ENCODE measurements at regions not wholly inside any gene's neighbourhood (a gene's known extent, or its start where the extent isn't known, plus 50 kb on each side); places are given as distances from the start of the nearest gene placed in this dataset.

GRCh38 chr13:89916551-89916950 is 1430.9 kb upstream of the MIR17HG start:
- no peak for DNase-seq (ENCODE audit: extremely low read depth in 1 of 2, low read depth in 1 of 2)

- DNase-seq (ENCODE audit: extremely low read depth in 1 of 2, low read depth in 1 of 2), result no peak
These were observed 1427.0 kb upstream of the MIR17HG start for GRCh38 chr13:89920461-89920860.

- DNase-seq (ENCODE audit: extremely low read depth in 1 of 2, low read depth in 1 of 2), result no peak
These were observed 1424.4 kb upstream of the MIR17HG start for GRCh38 chr13:89923052-89923451.

- DNase-seq (ENCODE audit: extremely low read depth in 1 of 2, low read depth in 1 of 2), result no peak
These were observed 1423.8 kb upstream of the MIR17HG start for GRCh38 chr13:89923736-89924135.

- DNase-seq (ENCODE audit: extremely low read depth in 1 of 2, low read depth in 1 of 2), result no peak
These were observed 1422.4 kb upstream of the MIR17HG start for GRCh38 chr13:89925107-89925506.

- no peak for DNase-seq (ENCODE audit: extremely low read depth in 1 of 2, low read depth in 1 of 2)
These were observed 1416.6 kb upstream of the MIR17HG start for GRCh38 chr13:89930861-89931260.

GRCh38 chr13:89932902-89933301 is 1414.6 kb upstream of the MIR17HG start:
- DNase-seq (ENCODE audit: extremely low read depth in 1 of 2, low read depth in 1 of 2), result no peak

- no peak for DNase-seq (ENCODE audit: extremely low read depth in 1 of 2, low read depth in 1 of 2)
These were observed 1411.2 kb upstream of the MIR17HG start for GRCh38 chr13:89936256-89936655.

GRCh38 chr13:89937420-89937819 is 1410.1 kb upstream of the MIR17HG start:
- DNase-seq (ENCODE audit: extremely low read depth in 1 of 2, low read depth in 1 of 2), result no peak

GRCh38 chr13:89940383-89940782 is 1407.1 kb upstream of the MIR17HG start:
- DNase-seq (ENCODE audit: extremely low read depth in 1 of 2, low read depth in 1 of 2), result no peak

- DNase-seq (ENCODE audit: extremely low read depth in 1 of 2, low read depth in 1 of 2), result no peak
These were observed 1404.3 kb upstream of the MIR17HG start for GRCh38 chr13:89943139-89943538.

- no peak for DNase-seq (ENCODE audit: extremely low read depth in 1 of 2, low read depth in 1 of 2)
These were observed 1397.3 kb upstream of the MIR17HG start for GRCh38 chr13:89950225-89950624.

GRCh38 chr13:89951341-89951740 is 1396.1 kb upstream of the MIR17HG start:
- no peak for DNase-seq (ENCODE audit: extremely low read depth in 1 of 2, low read depth in 1 of 2)

GRCh38 chr13:89953581-89953980 is 1393.9 kb upstream of the MIR17HG start:
- DNase-seq (ENCODE audit: extremely low read depth in 1 of 2, low read depth in 1 of 2), result no peak

GRCh38 chr13:89955773-89956172 is 1391.7 kb upstream of the MIR17HG start:
- no peak for DNase-seq (ENCODE audit: extremely low read depth in 1 of 2, low read depth in 1 of 2)

- DNase-seq (ENCODE audit: extremely low read depth in 1 of 2, low read depth in 1 of 2), result no peak
These were observed 1388.4 kb upstream of the MIR17HG start for GRCh38 chr13:89959074-89959473.

- no peak for DNase-seq (ENCODE audit: extremely low read depth in 1 of 2, low read depth in 1 of 2)
These were observed 1382.2 kb upstream of the MIR17HG start for GRCh38 chr13:89965252-89965651.

GRCh38 chr13:89966524-89966923 is 1381.0 kb upstream of the MIR17HG start:
- no peak for DNase-seq (ENCODE audit: extremely low read depth in 1 of 2, low read depth in 1 of 2)

- no peak for DNase-seq (ENCODE audit: extremely low read depth in 1 of 2, low read depth in 1 of 2)
These were observed 1379.8 kb upstream of the MIR17HG start for GRCh38 chr13:89967701-89968100.

GRCh38 chr13:89968470-89968869 is 1379.0 kb upstream of the MIR17HG start:
- DNase-seq (ENCODE audit: extremely low read depth in 1 of 2, low read depth in 1 of 2), result no peak

- no peak for DNase-seq (ENCODE audit: extremely low read depth in 1 of 2, low read depth in 1 of 2)
These were observed 1377.2 kb upstream of the MIR17HG start for GRCh38 chr13:89970353-89970709.

- no peak for DNase-seq (ENCODE audit: extremely low read depth in 1 of 2, low read depth in 1 of 2)
These were observed 1370.3 kb upstream of the MIR17HG start for GRCh38 chr13:89977203-89977602.

GRCh38 chr13:89980896-89981295 is 1366.6 kb upstream of the MIR17HG start:
- DNase-seq (ENCODE audit: extremely low read depth in 1 of 2, low read depth in 1 of 2), result no peak
